Stimulated activated CD4-positive, alpha-beta T cell treated with anti-CD3 and anti-CD28 coated beads, Interleukin-2, amount 100 ng/mL, for 24 hours (primary cell): ENCODE measurements at regions not wholly inside any gene's neighbourhood (a gene's known extent, or its start where the extent isn't known, plus 50 kb on each side); places are given as distances from the start of the nearest gene placed in this dataset.

Experiments used
- DNase-seq, 2 donors: peaks; one replicate each; pipeline ENCODE4 v3.0.0-alpha.2; 2020

- no peak for DNase-seq
These were observed 57.4 kb downstream of the IGLL1 start for GRCh38 chr22:23522623-23523251.

DNA sequence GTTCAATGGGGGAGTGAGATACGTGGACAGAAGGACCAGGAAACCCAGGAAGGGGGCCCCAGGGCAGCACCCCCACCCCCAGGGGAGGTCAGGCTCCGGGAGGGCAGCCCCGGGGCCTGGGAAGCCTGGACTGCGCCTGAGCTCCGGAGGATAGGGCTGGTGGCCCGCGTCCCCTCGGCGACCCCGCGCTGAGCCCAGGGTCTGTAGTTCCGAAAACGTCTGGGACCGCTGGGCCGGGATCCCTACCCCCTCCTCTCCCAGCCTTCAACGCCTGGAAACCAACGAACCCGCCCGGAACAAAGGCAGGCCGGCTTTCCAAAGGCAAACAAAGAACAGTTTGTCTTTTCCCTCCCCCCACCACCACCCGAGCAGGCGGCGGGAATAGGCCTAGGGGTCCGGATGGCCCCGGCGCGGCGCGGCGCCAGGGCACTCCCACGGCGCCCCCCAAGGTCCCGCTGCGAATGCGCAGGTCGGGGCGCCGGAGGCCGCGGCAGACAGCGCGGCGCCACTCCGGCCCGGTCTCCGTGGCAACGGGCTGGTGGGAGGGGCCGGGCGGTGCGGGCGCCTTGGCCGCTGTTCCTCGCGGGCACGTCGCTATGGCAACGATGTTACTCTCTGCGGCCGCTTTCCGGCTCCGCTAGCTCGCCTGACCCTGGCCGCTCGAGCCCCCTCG lies 58.5 kb downstream of the IGLL1 start:
- peak; percentile 71 to 81 for DNase-seq

- no peak for DNase-seq
These were observed 59.1 kb downstream of the IGLL1 start for GRCh38 chr22:23520863-23521440.

GRCh38 chr22:23519442-23520157 lies 60.5 kb downstream of the IGLL1 start:
- no peak for DNase-seq

DNA sequence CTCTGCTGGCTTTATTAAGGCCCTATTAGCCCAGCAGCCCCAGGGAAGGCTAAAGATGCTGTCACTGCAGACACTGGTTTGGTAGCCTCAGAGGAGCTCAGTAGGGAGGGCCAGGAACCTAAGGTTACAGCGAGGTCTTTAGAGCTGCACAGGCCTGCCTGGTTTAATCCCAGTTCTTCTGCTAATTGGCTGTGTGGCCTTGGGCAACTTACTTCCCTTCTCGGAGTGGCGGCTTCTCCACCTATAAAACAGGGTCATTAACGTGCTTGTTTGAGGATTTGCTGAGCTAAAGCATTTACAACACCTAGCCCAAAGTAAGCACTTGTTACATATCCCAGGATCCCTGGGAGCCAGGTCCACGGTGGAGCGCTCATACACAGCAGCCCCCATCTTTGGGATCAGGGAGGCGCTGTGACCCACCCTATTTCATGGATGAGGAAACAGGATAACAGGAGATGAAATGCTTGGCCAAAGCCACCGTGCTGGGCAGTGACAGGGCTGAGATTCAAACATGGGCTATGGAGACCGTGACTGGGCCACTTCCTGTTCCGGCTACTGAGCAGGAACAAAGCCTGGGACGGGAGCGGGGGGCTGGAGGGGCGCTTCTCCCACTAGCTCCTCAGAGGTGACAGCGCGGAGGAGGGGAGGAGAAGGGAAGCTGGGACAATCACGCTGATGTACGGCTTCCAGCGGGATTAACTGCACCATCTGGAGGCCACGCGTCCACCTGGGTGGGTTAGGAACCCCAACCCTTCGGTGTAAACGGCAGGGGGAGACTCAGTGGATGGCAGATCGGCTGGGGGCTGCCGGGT lies 61.5 kb downstream of the IGLL1 start:
- no peak for DNase-seq

GRCh38 chr22:23517804-23518375 lies 62.2 kb downstream of the IGLL1 start:
- DNase-seq, result no peak

- DNase-seq, result no peak
These were observed 63.8 kb downstream of the IGLL1 start for GRCh38 chr22:23516304-23516703.

DNA sequence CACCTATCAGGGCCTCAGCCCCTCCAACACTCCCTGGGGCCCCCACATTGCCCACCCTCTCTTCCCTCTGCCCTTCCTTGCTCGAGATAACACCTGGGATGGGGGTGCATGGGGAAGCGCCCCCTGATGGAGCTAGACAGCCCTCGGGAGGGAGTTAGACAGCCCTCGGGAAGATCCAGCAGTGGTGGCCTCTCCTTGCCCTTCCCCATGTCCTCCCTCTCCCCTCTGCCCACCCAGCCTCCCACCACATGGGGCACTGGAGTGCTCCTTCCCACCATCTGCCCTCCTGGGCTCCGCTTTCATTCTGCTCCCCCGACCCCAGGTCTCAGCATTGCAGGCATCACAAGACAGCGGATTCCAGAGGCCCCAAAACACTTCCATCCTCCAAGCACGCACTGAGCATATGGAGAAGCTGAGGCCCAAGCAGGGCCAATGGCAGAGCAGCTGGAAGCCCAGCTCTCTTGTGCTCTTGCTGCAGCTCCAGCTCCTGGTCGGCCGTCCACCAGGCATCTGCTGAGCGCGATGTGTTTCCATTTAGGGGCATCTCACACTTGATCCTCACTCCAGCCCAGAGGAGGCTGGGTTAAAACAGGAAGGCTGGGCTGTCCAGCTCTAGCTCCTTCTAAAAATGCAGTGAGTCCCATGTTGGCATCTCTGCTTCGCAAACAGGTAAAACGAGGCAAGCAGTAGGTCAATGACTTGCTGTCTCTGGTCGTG lies 65.6 kb downstream of the IGLL1 start:
- no peak for DNase-seq

DNA sequence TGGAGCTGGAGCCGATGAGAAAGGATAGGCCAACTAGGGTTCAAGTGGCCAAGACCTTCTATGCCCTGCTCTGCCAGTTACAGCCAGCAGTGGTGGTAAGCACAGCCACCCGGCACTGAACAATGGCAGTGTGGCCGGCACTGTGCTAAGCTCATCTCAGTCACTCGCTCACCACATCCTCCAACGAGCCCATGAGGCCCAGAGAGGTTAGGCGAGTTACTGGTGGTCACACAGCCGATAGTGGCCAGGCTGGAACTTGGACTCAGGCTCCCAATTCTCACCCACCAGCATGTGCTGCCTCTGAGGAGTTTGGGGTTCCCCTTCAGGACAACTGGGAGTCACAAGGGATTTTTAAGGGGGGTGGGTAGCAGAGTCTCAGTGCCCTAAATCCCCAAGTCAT lies 66.4 kb downstream of the IGLL1 start:
- DNase-seq, result no peak

DNA sequence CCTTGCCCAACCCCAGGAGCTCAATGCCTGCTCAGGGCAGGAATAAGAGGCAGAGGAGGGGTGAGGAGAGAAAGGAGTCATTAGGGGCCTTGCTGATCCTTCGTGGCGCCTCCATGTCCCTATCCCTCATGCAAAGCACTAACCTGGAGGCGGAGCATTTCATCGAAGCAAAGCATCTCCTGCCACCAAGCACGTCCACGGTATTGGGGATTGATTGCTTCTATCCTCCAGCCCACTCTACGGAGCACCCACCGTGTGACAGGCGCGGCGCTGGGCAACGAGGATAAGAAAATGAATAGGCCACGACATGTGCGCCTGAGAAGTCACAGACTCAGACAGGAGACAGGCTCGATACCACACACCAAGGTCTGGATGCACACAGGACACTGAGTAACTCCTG lies 67.0 kb downstream of the IGLL1 start:
- DNase-seq, result no peak

GRCh38 chr22:23512721-23513120 lies 67.4 kb downstream of the IGLL1 start:
- no peak for DNase-seq

GRCh38 chr22:23512348-23512705 lies 67.8 kb downstream of the IGLL1 start:
- DNase-seq, result no peak

- no peak for DNase-seq
These were observed 68.3 kb downstream of the IGLL1 start for GRCh38 chr22:23511627-23512347.

- DNase-seq, result no peak
These were observed 70.4 kb downstream of the IGLL1 start for GRCh38 chr22:23509571-23510302.

GRCh38 chr22:23504516-23504915 lies 75.6 kb downstream of the IGLL1 start:
- DNase-seq, result no peak

DNA sequence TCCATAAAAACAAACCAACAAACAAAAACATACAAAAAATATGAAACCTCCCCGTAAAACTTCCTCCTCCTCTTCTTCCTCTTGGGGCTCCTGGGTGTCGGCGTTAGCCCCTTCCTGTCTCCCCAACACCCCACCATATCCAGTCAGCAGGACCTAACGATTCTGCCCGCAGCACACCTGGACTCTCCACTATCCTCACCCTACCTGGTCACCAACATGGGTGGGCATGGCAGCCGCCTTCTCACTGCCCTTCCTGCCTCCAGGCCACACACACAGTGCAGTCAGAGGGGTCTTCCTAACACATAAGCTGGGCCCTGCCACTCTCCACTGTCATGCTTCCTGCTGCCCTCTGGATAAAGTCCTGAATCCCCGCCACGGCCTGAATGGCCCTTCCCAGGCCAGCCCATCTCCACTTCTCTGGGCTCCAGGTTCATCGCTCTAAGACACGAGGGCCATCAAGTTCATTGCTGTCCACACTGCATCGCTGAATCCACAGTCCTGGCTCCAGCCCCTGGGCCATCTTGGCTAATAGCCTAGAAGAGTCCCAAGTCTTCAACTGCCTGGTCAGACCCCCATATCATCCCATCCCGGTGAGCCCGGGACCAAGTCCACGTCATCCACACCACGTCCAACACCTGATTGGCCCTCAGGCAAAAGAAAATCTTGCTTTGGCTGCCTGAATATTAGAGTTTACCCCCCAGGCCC lies 76.2 kb downstream of the IGLL1 start:
- no peak for DNase-seq

DNA sequence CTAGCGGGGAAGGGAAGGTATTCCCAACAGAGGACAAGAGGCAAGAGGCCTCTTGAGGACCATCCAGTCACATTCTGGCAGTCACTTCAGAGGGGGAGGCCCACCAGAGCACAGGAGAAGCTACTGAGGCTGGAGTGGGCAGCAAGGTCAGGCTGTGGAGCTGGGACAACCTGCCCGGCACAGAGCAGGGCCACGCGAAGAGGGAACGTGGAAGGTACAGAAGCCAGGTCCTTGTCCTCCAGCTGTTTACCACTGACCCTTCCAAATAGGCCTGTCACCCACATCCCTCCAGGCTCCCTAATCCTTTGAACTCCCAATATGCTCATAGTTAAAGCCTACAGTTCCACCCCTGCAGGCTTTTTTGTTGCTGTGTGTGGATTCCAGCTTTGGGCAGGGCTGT lies 76.9 kb downstream of the IGLL1 start:
- DNase-seq, result no peak

DNA sequence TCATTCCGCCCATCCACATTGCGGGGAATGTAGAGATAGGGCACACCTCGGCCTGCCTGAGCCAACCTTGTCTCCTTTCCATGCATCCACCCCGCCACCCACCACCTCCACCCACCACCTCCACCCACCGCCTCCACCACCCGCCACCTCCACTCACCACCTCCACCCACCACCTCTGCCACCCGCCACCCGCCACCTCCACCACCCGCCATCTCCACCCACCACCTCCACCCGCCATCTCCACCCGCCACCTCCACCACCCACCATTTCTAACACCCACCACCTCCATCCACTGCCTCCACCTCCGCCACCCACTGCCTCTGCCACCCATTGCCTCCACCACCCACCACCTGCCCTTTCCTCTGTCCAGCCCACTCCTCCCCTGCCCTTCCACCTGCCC lies 78.4 kb downstream of the IGLL1 start:
- DNase-seq, result no peak

- DNase-seq, result no peak
These were observed 78.8 kb downstream of the IGLL1 start for GRCh38 chr22:23501261-23501619.
